ENCODE measurements at regions not wholly inside any gene's neighbourhood (a gene's known extent, or its start where the extent isn't known, plus 50 kb on each side); places are given as distances from the start of the nearest gene placed in this dataset.

DNA sequence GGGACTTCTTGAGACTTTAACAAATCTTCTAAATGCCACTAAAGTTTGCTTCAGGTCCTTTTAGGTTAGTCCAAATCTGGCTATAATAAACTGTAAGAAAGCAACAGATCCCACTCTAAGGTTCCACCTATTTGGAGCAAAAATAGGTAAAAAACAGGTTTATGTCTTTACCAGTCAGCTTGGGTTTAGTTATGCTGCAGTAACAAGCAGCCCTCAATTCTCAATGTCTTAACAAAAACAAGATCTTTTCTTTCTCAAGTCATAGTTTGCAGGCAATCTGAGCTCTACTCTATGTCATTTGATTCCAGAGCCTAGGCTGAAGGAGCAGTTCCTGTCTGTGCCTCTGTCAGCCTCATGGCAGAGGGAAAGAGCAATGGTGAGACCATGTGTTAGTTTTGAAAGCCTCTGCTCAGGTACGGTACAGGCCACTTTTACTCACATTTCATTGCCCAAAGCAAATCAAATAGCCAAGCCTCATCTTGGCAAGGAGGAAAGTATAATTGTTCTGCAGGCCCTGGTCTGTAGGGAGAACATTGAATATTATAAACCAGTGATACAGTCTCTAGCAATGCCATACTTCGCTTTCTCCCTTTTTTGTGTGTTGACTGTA, 108.6 kb downstream of the CD83 start:
- Histone ChIP-seq H3K4me3 (ENCODE audit: low read depth, low read length) (no peak overlapping the region), H3K27ac (no peak overlapping the region), H3K36me3 (ENCODE audit: control insufficient read depth, insufficient read depth, low read length) (no peaks in the 10 kb centered on the region), H3K27me3 (ENCODE audit: control insufficient read depth, insufficient read depth, low read length) (no peaks in the 10 kb centered on the region), H3K9me3 (ENCODE audit: control insufficient read depth, low read length) (no peaks in the 10 kb centered on the region), H3K9ac (no peak overlapping the region), H3K79me2 (no peaks in the 10 kb centered on the region), H3K4me1 (peaks cover 3% of the 10 kb centered on the region), H2AFZ (no peak overlapping the region), H3K4me2 (ENCODE audit: low read length) (no peak overlapping the region)
- TF ChIP-seq, protein P1, sequence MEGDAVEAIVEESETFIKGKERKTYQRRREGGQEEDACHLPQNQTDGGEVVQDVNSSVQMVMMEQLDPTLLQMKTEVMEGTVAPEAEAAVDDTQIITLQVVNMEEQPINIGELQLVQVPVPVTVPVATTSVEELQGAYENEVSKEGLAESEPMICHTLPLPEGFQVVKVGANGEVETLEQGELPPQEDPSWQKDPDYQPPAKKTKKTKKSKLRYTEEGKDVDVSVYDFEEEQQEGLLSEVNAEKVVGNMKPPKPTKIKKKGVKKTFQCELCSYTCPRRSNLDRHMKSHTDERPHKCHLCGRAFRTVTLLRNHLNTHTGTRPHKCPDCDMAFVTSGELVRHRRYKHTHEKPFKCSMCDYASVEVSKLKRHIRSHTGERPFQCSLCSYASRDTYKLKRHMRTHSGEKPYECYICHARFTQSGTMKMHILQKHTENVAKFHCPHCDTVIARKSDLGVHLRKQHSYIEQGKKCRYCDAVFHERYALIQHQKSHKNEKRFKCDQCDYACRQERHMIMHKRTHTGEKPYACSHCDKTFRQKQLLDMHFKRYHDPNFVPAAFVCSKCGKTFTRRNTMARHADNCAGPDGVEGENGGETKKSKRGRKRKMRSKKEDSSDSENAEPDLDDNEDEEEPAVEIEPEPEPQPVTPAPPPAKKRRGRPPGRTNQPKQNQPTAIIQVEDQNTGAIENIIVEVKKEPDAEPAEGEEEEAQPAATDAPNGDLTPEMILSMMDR (IDR thresholded peaks at IDR 0.05), result no peak

DNA sequence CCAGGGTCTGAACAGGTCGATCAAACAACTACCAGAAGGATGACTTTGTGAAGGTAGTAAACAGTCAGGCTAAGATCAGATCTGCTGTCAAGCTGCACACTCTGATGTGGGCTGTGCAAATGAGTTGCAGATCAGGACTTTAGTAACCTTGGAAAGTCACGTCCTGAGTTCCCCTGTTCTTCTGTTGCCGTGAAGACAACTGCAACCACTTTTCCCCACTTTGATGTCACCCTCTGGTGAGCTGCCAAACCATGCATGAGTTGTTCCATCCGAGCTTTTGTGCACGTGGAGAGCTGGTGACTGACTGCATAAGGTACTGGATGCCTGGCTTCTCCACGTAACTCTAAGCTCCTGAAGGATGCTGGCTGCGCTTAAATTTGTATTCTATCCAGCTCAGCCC, 111.0 kb downstream of the CD83 start:
- TF ChIP-seq, protein P1 (IDR thresholded peaks at IDR 0.05), result no peak
- Histone ChIP-seq H3K4me1 (peaks cover 3% of the 10 kb centered on the region), H3K27ac (no peak overlapping the region), H3K27me3 (ENCODE audit: control insufficient read depth, insufficient read depth, low read length) (no peaks in the 10 kb centered on the region), H3K79me2 (no peaks in the 10 kb centered on the region), H3K36me3 (ENCODE audit: control insufficient read depth, insufficient read depth, low read length) (no peaks in the 10 kb centered on the region), H3K4me3 (ENCODE audit: low read depth, low read length) (no peak overlapping the region), H3K4me2 (ENCODE audit: low read length) (no peak overlapping the region), H3K9me3 (ENCODE audit: control insufficient read depth, low read length) (no peaks in the 10 kb centered on the region), H3K9ac (no peak overlapping the region), H2AFZ (no peak overlapping the region)

DNA sequence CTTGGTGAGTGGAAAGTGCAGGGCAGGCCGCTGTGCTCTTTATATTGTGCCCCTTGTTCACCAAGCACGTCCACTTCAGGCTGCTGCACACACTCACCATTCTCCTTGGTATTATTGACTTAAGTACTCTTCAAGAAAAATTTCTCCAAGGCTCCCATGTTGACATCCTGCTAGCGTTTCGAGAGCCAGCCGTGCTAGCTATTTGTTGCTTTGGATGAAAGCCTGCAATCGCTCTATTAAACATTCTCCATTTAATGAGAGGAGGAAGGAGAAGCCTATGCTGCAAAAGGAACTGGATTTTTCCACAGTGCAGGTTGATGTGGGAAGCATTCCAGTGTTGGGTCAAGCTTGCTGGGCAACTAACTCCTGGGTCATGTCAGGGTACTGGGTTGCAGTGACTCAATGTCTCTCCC, 113.5 kb downstream of the CD83 start:
- no peaks in the 10 kb centered on the region for H3K27me3 ChIP-seq (ENCODE audit: control insufficient read depth, insufficient read depth, low read length)
- no peaks in the 10 kb centered on the region for H3K36me3 ChIP-seq (ENCODE audit: control insufficient read depth, insufficient read depth, low read length)
- no peaks in the 10 kb centered on the region for H3K79me2 ChIP-seq
- H3K9me3 ChIP-seq (ENCODE audit: control insufficient read depth, low read length), result no peaks in the 10 kb centered on the region
- H3K4me1 ChIP-seq, result no peaks in the 10 kb centered on the region
- TF ChIP-seq, protein P1 (IDR thresholded peaks at IDR 0.05), result no peak
- H3K4me3 ChIP-seq (ENCODE audit: low read depth, low read length), result no peak overlapping the region
- H2AFZ ChIP-seq, result no peak overlapping the region
- no peak overlapping the region for H3K4me2 ChIP-seq (ENCODE audit: low read length)
- no peak overlapping the region for H3K27ac ChIP-seq
- H3K9ac ChIP-seq, result no peak overlapping the region

DNA sequence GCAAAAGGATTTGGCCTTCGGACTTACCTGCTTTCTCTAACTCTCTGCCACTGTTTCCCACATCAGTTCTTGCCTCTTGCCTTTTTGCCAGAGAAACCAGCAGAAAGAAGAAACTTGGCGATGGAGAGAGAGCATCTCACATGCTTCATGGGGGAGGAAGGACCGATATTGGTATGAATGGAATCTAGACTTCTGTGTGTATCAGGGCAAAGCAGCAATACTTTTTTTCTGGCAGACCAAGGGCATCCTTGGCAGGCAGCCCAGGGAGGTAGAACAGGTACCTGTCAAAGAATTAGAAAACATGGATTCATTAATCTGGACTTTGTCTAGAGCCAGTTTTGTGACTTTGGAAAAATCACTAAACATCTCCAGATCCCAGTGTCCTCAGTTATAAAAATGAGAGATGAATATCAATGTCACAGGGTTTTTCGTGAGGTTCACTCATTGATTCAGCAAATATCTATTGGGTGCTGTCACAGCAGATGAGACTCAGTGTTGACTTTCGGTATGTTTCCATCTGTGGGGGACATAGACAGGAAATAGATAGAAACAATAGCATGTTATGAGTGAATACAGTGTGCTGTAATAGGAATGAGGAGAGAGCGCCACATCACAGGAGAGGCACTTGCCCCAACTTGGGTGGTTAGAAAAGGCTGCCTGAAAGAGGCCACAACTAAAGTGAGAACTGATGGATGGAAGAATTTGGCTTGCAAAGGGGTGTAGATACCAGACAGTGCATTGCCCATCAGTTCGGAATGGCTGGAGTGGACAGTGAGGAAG, 114.1 kb downstream of the CD83 start:
- Histone ChIP-seq H3K4me3 (ENCODE audit: low read depth, low read length) (no peak overlapping the region), H3K4me2 (ENCODE audit: low read length) (no peak overlapping the region), H3K27me3 (ENCODE audit: control insufficient read depth, insufficient read depth, low read length) (no peaks in the 10 kb centered on the region), H3K9ac (no peak overlapping the region), H3K36me3 (ENCODE audit: control insufficient read depth, insufficient read depth, low read length) (no peaks in the 10 kb centered on the region), H3K79me2 (no peaks in the 10 kb centered on the region), H3K9me3 (ENCODE audit: control insufficient read depth, low read length) (no peaks in the 10 kb centered on the region), H3K4me1 (no peaks in the 10 kb centered on the region), H2AFZ (no peak overlapping the region), H3K27ac (no peak overlapping the region)
- TF ChIP-seq, protein P1 (IDR thresholded peaks at IDR 0.05), result no peak

Measured in parathyroid adenoma (tissue), 2 donors.